ENCODE measurements at regions not wholly inside any gene's neighbourhood (a gene's known extent, or its start where the extent isn't known, plus 50 kb on each side); places are given as distances from the start of the nearest gene placed in this dataset.

- WGBS, 2 donors, result 59 to 64% methylated on average over 2 of the region's 2 CpGs
Measured at GRCh38 chr6:23910420-23910819, 215.6 kb upstream of the NRSN1 start.

GRCh38 chr6:23927935-23928334 lies 198.1 kb upstream of the NRSN1 start:
- intact Hi-C loops (cut with DNase I; ENCODE audit: low total_unique reads), result no loop called here
- no peak overlapping the region for H3K4me3 ChIP-seq (ENCODE audit: low read depth, poor library complexity, severe bottlenecking)
- 95% methylated on average over 1 of the region's 1 CpG for WGBS, 2 donors
- DNase-seq (ENCODE audit: low spot score in 2 of 2), result no peak
- TF ChIP-seq CTCF (IDR thresholded peaks at IDR 0.05), result no peak
- no peak for TF ChIP-seq POLR2A (IDR thresholded peaks at IDR 0.05)

More at GRCh38 chr6:23910420-23910819, 215.6 kb upstream of the NRSN1 start:
- H3K4me3 ChIP-seq (ENCODE audit: low read depth, poor library complexity, severe bottlenecking), result no peak overlapping the region
- DNase-seq (ENCODE audit: low spot score in 2 of 2), result no peak
- intact Hi-C loops (cut with DNase I; ENCODE audit: low total_unique reads), result no loop called here
- no peak for TF ChIP-seq CTCF (IDR thresholded peaks at IDR 0.05)
- TF ChIP-seq POLR2A (IDR thresholded peaks at IDR 0.05), result no peak

- no peak for DNase-seq (ENCODE audit: low spot score in 2 of 2)
- no peak overlapping the region for H3K4me3 ChIP-seq (ENCODE audit: low read depth, poor library complexity, severe bottlenecking)
- intact Hi-C loops (cut with DNase I; ENCODE audit: low total_unique reads), result no loop called here
- TF ChIP-seq POLR2A (IDR thresholded peaks at IDR 0.05) (no peak), CTCF (IDR thresholded peaks at IDR 0.05) (no peak)
- 47 to 65% methylated on average over 3 of the region's 3 CpGs for WGBS, 2 donors
Measured at GRCh38 chr6:23929201-23929600, 196.8 kb upstream of the NRSN1 start.

GRCh38 chr6:23940466-23940865 lies 185.5 kb upstream of the NRSN1 start:
- TF ChIP-seq POLR2A (IDR thresholded peaks at IDR 0.05), result no peak
- TF ChIP-seq CTCF (IDR thresholded peaks at IDR 0.05), result no peak
- DNase-seq (ENCODE audit: low spot score in 2 of 2), result no peak
- H3K4me3 ChIP-seq (ENCODE audit: low read depth, poor library complexity, severe bottlenecking), result no peak overlapping the region
- intact Hi-C loops (cut with DNase I; ENCODE audit: low total_unique reads), result no loop called here

- intact Hi-C loops (cut with DNase I; ENCODE audit: low total_unique reads), result no loop called here
- WGBS, 2 donors, result 68 to 76% methylated on average over 2 of the region's 2 CpGs
- no peak overlapping the region for H3K4me3 ChIP-seq (ENCODE audit: low read depth, poor library complexity, severe bottlenecking)
- TF ChIP-seq CTCF (IDR thresholded peaks at IDR 0.05) (no peak), POLR2A (IDR thresholded peaks at IDR 0.05) (no peak)
- DNase-seq (ENCODE audit: low spot score in 2 of 2), result no peak
Measured at GRCh38 chr6:23951691-23952090, 174.3 kb upstream of the NRSN1 start.

GRCh38 chr6:23952245-23952644 lies 173.8 kb upstream of the NRSN1 start:
- intact Hi-C loops (cut with DNase I; ENCODE audit: low total_unique reads), result no loop called here
- 47 to 49% methylated on average over 3 of the region's 3 CpGs for WGBS, 2 donors

More at GRCh38 chr6:23952245-23952644, 173.8 kb upstream of the NRSN1 start:
- DNase-seq (ENCODE audit: low spot score in 2 of 2), result no peak
- no peak overlapping the region for H3K4me3 ChIP-seq (ENCODE audit: low read depth, poor library complexity, severe bottlenecking)
- no peak for TF ChIP-seq POLR2A (IDR thresholded peaks at IDR 0.05)
- TF ChIP-seq CTCF (IDR thresholded peaks at IDR 0.05), result no peak
